Stimulated activated CD8-positive, alpha-beta memory T cell treated with anti-CD3 and anti-CD28 coated beads, Interleukin-2, amount 100 ng/mL, for 48 hours (primary cell): ENCODE measurements at regions not wholly inside any gene's neighbourhood (a gene's known extent, or its start where the extent isn't known, plus 50 kb on each side); places are given as distances from the start of the nearest gene placed in this dataset.
"Not testable (repeated sequence)": the region's sequence is repeated elsewhere in the genome, so short reads cannot be mapped to it uniquely, and the experiment has no call there.

ENCODE experiments used
- DNase-seq, 2 donors: peaks; one replicate each; pipeline ENCODE4 v3.0.0-alpha.2; 2020; ENCODE audit warnings: low read depth in 2 of 2

DNA sequence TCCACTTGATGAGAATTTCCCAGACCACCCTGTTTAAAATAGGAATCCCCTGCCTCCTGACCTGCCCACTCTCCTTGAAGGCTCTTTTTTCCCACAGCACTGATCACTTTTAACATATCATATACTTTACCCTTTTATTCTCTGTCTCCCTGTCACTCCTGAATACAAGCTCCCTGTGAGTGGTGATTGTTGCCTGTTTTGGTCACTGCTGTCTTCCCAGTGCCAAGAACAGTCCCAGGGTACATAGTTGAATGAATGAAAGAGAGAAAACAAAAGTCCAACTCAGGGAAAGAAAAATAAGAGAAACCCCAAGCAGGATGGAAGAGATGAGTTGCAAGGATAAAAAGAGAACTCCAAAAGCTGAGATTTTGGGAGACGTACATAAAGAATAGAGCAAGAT lies 500.3 kb upstream of the LMCD1 start:
- DNase-seq, result no peak

DNA sequence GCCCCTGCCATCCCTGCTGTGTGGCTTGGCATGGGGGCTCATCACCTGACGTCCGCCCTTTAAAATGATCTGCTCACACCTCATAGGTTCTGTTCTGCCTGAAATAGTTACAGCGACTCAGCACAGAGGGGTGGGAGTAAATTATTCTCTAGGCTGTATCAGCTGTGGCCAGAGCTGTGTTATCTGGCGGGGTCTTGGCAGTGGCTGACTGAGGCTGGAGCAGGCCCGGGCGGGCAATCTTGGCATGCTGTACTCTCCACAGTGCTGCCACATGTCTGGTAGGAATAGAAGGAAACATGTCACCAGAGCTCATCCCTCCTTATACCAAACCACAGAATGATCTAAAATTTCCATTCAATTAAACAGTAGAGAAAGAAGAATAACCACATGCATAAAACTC lies 499.9 kb upstream of the LMCD1 start:
- no peak for DNase-seq

DNA sequence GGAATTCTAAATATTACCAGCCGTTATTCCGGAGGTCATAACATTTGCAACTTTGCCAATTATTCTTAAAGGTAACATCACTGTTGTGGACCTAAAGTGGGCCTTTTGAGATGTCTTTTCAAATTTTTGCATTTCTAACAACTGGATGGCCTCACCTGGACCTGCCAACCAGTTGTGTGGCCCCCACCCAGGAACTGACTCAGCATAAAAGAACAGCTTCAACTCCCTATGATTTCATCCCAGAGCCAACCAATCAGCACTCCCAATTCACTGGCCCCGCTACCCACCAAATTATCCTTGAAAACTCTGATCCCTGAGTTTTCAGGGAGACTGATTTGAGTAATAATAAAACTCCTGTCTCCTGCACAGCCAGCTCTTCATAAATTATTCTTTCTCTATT lies 489.7 kb upstream of the LMCD1 start:
- DNase-seq, result no peak

DNA sequence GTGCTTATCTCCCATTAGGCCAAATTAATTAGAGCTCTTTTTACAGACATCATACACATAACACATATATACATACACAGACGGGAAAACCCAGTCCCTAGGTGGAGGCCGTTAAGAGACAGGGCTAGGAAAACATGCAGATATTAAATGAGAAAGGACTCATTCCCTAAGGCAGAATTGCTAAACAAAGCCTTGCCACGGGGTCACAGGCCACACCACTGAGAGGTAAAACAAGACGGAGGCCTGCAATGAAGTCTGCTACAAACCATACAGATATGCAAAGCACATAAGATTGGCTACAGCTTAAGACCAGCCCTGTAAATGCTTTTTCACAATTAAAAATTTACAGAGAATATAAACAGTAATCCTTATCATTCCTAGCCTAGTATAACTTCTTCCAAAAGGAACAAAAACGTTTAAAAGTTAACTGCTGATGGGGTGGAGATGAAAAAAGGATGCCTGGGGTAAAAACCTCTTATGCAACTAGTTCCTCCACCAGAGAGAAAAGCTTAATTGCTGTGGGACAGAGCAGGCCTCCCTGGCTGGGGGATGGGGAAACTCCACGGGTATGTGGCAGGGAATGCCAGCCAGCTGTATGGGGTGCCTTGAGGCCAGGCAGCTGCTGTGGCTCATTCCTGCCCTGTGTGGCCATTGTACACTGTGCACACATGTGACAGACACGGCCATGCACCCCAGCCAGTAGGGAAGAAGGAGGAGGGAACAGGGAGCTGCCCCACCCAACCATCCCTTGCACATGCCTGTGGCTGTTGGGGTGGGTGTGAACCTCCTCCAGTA lies 481.4 kb upstream of the LMCD1 start:
- DNase-seq, result no peak

DNA sequence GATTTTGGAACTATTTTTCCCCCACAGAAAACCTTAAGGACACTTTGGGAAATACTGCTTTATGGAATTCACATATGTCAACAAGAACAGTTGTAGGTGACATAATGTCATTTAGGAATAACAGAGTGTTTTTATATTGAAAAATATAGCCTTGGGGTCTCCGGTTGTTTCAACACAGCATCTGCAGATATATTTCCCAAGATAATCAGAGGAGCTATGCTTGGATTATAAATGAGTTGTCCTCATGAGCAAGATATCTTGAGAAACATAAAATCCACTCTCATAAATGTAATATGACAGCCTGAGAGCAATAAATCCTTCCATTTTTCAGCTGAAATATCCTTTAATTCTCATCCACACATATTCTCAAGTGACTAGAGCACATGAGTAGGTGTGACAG lies 473.7 kb upstream of the LMCD1 start:
- no peak for DNase-seq

DNA sequence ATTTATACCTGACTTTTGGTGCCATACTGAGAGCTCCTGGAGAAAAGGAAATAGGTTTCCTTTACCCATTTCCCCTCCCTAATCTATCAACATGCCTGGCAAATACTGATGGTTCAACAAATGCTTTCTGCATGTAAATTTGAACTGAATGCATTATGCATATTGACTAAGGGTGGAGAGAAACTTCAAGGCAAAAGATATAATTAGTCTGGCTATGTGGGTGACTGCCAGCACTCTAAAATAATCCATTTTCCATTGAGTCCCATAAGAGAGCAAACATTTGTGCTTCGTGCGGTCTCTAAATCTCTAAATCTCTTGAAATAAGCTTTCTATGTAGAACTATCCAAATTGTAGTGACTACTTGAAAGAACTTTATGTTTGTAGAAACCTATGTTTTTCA lies 451.3 kb upstream of the LMCD1 start:
- DNase-seq, result no peak

DNA sequence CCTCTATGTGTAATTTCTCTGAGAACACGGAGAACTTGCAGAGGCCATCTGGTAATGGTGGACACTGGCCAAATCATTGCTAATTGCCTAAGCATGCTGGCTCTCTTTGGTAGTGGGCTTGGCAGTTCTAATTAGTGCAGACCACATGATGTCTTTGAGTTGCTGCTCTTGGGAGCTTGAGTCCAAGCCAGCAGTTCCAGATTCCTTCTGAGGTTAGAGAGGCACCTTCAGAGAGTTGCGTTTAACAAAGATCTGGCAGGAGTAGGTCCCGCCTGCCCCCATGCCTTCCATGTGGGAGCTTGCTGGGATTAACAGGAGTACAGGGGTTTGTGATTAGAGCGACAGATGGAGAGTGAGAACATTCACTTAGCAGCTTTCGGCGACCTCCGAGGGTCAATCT lies 449.0 kb upstream of the LMCD1 start:
- no peak for DNase-seq

DNA sequence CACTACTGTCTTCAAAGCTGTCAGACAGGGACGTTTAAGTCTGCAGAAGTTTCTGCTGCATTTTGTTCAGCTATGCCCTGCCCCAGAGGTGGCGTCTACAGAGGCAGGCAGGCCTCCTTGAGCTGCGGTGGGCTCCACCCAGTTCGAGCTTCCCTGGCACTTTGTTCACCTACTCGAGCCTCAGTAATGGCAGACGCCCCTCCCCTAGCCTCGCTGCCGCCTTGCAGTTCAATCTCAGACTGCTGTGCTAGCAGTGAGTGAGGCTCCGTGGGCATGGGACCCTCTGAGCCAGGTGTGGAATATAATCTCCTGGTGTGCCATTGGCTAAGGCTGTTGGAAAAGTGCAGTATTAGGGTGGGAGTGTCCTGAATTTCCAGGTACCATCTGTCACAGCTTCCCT lies 433.5 kb upstream of the LMCD1 start:
- not testable (repeated sequence) for DNase-seq

DNA sequence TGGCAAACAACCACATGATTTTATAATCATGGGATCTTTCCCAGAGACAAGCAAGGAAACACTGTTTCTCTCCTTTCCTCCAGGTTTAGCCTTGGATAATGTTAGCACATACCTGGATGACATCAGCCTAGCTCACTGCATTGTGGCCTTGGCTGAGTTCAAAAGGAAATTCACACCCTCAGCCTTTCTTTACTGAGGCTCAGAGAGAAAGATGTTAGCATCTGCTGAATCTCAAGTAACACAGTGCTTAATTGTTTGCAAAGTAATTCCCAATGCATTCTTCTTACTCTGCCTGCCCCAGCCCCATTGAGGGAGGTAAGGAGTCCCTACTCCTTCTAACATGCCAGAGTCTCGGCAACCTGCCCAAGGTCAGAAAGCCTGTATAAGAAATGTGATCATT lies 432.2 kb upstream of the LMCD1 start:
- DNase-seq, result no peak

DNA sequence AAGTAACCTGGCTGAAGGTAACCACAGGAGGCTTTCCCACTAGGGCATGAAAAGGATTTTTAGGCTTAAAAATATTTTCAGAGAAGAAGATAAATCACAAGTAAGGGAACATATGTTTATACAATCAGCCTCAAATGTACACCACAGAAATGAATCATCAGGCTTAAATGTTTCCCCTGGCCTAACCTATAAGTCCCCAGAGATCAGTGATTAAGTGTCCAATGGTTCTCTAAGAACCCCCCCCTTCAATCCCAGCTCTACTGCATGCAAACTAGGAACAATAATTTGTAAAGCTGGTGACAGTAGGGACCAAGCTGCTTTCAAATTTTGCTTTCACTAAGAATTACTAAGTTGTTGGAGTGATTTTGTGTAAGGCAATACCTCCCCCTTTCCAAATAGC lies 431.6 kb upstream of the LMCD1 start:
- DNase-seq, result no peak

DNA sequence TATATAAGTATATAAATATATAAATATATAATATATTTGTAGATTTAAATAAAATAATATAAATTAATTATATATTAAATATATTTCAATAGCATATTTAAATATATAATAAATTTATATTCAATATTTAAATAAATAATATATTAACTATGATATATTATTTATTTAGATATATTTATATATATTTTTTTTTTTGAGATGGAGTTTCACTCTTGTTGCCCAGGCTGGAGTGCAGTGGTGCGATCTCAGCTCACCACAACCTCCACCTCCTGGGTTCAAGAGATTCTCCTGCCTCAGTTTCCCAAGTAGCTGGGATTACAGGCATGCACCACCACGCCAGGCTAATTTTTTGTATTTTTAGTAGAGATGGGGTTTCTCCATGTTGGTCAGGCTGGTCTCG lies 426.9 kb upstream of the LMCD1 start:
- DNase-seq, result not testable (repeated sequence)

DNA sequence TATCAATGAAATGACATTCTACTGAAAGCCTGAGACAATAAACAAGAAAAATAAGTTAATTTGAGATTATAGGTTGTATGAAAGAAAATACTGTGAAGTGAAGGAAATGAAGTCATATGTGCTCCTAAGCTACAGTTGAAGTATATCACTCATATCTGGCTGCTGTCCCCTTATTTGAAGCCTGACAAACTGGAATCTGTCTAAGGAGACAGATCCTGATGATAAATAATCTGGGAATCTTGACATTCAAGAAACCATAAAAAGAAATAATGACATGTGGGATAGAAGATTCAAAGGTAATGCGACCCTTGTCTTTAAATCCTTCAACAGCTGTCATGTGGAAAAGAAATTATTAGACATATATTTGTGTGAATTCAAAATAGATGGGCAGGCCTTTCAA lies 424.5 kb upstream of the LMCD1 start:
- no peak for DNase-seq

DNA sequence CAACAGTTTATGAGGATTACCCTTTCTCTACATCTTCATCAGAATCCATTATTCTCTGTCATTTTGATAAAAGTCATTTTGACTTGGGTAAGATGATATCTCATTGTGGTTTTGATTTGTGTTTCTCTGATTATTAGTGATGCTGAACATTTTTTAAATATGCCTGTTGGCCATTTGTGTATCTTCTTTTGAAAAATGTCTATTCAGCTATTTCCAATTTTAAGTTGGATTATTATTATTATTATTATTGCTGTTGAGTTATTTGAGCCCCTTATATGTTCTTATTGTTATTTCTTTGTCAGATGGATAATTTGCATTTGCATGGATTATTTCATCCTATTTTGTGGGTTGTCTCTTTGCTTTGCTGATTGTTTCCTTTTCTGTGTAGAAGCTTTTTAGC lies 421.2 kb upstream of the LMCD1 start:
- no peak for DNase-seq

DNA sequence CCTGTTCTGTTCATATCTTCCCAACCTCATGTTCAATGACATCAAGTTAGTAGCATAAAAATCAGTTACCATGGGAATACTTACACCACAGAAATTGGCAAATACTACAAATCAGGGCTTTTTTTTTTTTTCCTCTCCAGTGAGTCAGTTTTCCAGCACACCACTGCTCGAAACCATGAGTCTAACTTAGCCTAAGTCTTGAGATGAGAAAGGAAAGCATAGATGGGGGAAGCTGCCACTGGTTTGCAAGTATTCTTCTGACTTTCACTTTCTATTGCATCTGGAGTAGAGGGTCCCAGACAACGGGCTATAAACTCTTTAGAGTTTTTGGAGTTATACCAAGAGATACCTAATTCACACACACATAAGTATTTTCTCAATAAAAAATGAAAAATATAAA lies 416.1 kb upstream of the LMCD1 start:
- DNase-seq, result no peak

DNA sequence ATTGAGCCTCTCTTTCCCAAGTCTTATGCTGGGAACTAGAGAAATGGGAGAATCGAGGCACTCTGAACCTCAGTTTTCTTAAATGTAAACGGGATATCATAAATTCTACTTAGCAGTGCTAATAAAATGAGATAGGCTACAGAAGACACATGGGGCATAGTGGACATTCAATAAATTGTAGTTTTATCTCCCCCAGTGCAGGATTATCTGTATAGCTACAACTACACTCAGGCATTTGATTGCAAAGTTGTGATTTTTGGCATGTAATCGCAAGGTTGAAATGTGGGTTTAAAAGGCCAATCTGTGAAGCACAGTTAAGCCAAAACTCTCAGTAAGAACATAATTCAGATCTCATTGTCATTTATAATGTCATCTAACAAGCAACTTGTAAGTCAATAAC lies 413.7 kb upstream of the LMCD1 start:
- no peak for DNase-seq

DNA sequence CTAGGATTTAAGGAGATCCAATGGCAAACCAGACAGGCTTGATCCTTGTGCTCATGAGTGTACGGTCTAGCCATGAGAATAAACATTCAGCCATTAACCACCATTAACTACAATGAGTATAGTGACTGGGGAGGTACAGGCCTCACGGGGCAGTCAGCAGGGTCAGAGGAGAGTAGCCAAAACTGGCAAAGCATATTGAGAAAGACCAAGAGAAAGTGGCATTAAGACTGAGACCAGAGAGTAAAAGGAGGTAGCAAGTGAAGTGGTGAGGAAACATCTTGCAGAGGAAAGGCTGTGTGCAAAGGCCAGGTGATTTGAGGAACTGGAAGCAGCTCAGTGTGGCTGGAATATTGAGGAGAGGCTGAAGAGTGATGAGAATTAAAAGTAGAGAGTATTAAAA lies 407.2 kb upstream of the LMCD1 start:
- no peak for DNase-seq

DNA sequence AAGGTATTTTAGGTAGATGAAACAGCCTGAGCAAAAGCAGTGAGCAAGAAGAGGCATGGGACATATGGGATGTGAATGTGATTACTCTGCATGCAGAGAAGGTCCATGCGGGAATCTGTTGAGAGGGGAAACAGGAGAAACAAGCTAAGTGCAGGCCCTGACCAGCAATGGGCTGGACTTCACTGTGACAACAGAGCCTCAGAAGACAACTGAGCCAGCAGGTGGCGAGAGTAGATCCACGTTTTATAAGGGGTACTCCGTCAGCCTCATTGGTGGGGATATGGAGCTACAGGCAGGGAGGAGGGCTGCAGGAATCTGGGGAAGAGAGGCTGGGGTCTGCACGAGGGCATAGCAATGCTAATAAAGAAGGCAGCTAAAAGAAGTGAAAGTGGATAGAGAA lies 405.9 kb upstream of the LMCD1 start:
- no peak for DNase-seq

DNA sequence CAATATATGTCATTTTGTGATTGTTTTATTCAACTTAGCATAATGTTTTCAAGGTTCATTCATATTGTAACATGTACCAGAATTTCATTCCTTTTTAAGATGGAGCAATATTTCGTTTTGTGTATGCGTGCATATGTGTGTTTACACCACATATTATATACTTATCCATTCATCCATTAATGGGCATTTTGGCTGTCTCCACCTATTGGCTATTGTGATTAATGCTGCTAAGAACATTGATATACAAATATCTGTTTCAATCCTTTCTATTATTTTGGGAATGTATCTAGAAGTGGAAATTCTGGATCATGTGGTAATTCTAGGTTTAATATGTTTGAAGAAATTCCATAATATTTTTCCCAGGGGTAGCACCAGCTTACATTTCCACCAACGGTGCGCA lies 403.9 kb upstream of the LMCD1 start:
- no peak for DNase-seq

DNA sequence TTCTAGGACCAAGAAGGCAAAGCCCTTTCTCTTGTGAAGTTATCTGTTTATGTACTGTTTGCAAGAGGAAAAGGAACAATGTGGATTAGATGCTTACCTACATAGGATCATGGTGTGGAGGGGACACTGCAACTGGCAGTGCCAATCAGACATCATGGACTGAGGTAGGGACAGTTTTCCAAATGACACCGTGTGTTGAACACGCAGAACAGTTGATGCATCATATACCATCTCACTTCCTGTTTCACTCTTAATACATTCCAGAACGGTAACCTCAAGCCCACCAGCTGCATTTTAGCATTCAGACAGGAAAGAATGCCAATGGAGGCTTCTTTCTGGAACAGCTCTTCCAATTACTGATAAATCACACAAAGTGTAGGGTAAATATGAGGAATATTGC lies 397.7 kb upstream of the LMCD1 start:
- DNase-seq, result no peak

DNA sequence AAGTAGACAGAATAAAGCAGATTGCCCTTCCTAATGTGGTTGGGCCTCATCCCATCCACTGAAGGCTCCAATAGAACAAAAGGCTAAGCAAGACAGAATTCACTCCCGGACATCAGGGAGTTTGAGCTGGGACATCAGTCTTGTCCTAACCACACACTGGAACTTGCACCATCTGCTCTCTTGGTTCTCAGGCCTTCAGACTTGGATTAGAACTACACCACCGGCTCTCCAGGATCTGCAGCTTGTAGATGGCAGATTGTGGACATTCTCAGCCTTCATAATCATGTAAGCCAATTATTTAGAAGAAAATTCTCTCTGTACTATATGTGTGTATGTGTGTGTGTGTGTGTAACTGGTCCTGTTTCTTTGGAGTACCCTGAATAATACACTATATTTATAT lies 394.7 kb upstream of the LMCD1 start:
- DNase-seq, result no peak

DNA sequence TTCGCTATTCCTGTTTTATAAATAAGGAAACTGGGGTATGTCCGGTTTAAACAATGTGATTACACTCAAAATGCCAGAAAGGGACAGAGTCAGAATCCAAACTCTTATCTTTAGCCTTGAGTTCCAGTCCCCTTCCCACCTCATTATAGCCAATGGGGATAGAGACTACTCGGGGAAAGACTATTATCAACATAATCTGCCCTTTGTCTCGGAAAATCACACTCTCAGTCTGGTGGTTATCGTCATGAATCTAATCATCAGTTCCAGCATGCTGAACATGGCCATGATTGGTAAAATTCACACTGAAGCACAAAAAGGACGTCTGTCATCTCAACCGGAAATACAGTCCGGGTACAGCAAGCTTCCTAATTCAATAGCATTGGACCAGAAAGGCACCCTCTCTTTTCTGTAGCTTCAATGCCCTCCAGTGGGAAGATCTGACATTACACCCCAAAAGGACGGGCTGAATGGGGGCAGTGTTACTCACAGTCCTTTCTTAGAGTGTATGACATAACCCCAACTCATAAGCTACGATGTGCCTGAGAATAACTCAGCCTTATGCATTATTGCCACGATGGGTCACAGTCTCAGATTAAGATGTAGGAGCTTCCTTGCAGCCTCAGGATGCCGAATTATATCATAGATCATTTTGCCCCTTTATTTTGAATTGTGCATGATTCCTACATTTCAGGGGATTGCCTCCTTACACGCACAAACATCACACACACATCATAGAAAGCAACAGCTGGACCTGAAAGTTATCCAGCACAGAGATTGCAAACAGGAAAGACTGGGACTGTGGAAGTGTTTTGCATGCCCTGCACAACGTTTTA lies 390.4 kb upstream of the LMCD1 start:
- DNase-seq, result peak; percentile 3 to 38

DNA sequence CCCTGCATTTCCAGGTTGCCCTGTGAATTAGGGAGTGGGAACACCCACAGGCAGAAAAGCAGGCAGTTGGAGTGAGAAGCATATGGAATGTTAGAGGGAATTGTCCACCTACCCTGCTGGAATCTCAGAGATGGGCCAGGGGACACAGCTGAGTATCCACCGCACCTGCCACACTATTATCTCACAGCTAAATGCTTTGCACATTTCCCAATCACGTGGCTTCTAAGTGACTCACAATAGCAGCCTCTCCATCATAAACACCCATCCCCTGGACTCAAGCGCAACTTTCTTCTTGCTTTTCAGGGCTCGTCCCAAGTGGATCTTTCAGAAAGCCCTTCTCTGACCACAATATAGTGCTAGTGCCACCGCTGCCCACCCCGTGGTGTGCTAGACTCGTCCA lies 389.0 kb upstream of the LMCD1 start:
- DNase-seq, result no peak

DNA sequence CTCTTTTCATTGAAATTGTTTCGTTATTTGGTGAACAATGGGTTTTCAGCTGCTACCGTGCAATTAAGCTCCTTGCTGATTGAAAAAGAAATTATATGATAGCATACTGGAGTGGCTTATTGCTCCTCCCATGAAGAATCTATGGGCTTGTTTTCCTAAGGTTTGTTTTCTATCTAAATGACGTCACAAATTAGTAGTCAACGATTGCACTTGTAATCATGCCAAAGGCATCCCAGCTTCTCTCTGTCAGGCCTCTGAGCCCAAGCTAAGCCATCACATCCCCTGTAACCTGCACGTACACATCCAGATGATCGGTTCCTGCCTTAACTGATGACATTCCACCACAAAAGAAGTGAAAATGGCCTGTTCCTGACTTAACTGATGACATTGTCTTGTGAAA lies 388.0 kb upstream of the LMCD1 start:
- DNase-seq, result no peak
